Right lobe of liver (tissue), 4 donors: ENCODE measurements at regions not wholly inside any gene's neighbourhood (a gene's known extent, or its start where the extent isn't known, plus 50 kb on each side); places are given as distances from the start of the nearest gene placed in this dataset.

Experiments used
- CTCF ChIP-seq, 4 donors: fragments of 200-600 bp in 3 of 4; fragments of 450-650 bp in 1 of 4; IDR thresholded peaks; one replicate each; pipeline versions ENCODE4 v1.5.1 to v1.8.0; 2016 to 2022; ENCODE audit warnings: antibody characterized with exemption in 4 of 4, mild to moderate bottlenecking in 2 of 4
- POLR2A ChIP-seq: fragments of 450-650 bp; IDR thresholded peaks from one replicate; pipeline ENCODE4 v1.6.1; 2017; ENCODE audit warnings: antibody characterized with exemption, mild to moderate bottlenecking
- donor health status: DM: no; HTN: no; CAD: no.
- donor health status: DM: no; HTN: no; CAD: no.
- donor health status: DM: no; HTN: yes; CAD: no.

- TF ChIP-seq CTCF (IDR thresholded peaks at IDR 0.05) = no peak
- no peak for TF ChIP-seq POLR2A
Observed at GRCh38 chr5:2556375-2556966, 195.0 kb downstream of the IRX2 start.
